ENCODE measurements at regions not wholly inside any gene's neighbourhood (a gene's known extent, or its start where the extent isn't known, plus 50 kb on each side); places are given as distances from the start of the nearest gene placed in this dataset.
A peak's percentile ranks its signal among the peaks of the same experiment; 100 is the strongest.
"Not testable (repeated sequence)": the region's sequence is repeated elsewhere in the genome, so short reads cannot be mapped to it uniquely, and the experiment has no call there.

DNA sequence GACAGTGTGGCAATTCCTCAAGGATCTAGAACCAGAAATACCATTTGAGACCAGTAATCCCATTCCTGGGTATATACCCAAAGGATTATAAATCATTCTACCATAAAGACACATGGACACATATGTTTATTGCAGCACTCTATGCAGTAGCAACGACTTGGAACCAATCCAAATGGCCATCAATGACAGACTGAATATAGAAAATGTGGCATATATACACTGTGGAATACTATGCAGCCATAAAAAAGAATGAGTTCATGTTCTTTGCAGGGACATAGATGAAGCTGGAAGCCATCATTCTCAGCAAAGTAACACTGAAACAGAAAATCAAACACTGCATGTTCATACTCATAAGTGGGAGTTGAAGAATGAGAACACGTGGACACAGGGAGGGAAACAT lies 91.7 kb downstream of the VPREB1 start:
- H3K36me3 ChIP-seq (ENCODE audit: control insufficient read depth, insufficient read depth, low read length); in situ Hi-C loops (cut with MboI); H3K4me2 ChIP-seq (ENCODE audit: insufficient read depth, low read length); H3K9ac ChIP-seq (ENCODE audit: insufficient read depth in 1 of 2, low read depth in 2 of 2, low read length in 2 of 2); ATAC-seq; H3K79me2 ChIP-seq (ENCODE audit: control insufficient read depth, insufficient read depth, low read length); H3K9me1 ChIP-seq (ENCODE audit: control insufficient read depth, insufficient read depth, low read length); H2AFZ ChIP-seq (ENCODE audit: low read depth, low read length); H3K9me3 ChIP-seq (replicated peaks; ENCODE audit: control insufficient read depth, insufficient read depth, low read depth, low read length); intact Hi-C loops (cut with micrococcal nuclease); BruUV-seq (replicated peaks); H3K4me3 ChIP-seq; CTCF ChIA-PET (ENCODE audit: low intra/inter-chr PET ratio); H4K20me1 ChIP-seq (replicated peaks; ENCODE audit: control insufficient read depth, insufficient read depth, low read length); H3K27ac ChIP-seq (ENCODE audit: extremely low read depth, low read depth, low read length); H3K4me1 ChIP-seq (replicated peaks in 1 of 2; ENCODE audit: control insufficient read depth in 2 of 2, insufficient read depth in 2 of 2, low read length in 2 of 2); FAIRE-seq; DNase-seq (ENCODE audit: extremely low read depth in 1 of 4, low spot score in 3 of 4); TF ChIP-seq ATF1 (CRISPR knock-in tag; IDR thresholded peaks at IDR 0.05): not testable (repeated sequence)
- H3K27me3 ChIP-seq (ENCODE audit: control insufficient read depth in 2 of 2, insufficient read depth in 2 of 2, low read length in 2 of 2), result peaks cover 9 to 16% of the 10 kb centered on the region in 2 experiments; a peak in 4 of 5 replicates
- POLR2A ChIA-PET, result interaction anchor here (0.9 to 2.3 kb wide), 2 partner anchors 8 to 606 kb away, joined by 3 to 6 read pairs; no protein-coding TSS in a partner anchor
- 1% methylated on average over 2 of the region's 2 CpGs for WGBS (ENCODE audit: insufficient coverage, low coverage, missing lambda C conversion rate)
- TF ChIP-seq KDM1A (IDR thresholded peaks at IDR 0.05) (peak; percentile 10 to 23; a peak in 1 of 4 replicates), ZNF3 (CRISPR knock-in tag; IDR thresholded peaks at IDR 0.05) (0 out of 2 replicates have a peak, but pooled peaks have one; percentile 17), ZNF780A (CRISPR knock-in tag; IDR thresholded peaks at IDR 0.05) (peak; percentile 14; the same call in 1 of the 2 replicates), BCOR (IDR thresholded peaks at IDR 0.05) (peak; percentile 46; the same call in 1 of the 2 replicates), ATF1 (tag; IDR thresholded peaks at IDR 0.05) (0 out of 2 replicates have a peak, but pooled peaks have one; percentile 1), TGIF2 (CRISPR knock-in tag; IDR thresholded peaks at IDR 0.05) (peak; percentile 32; the same call in 1 of the 2 replicates), MEIS2 (IDR thresholded peaks at IDR 0.05; ENCODE audit: partially characterized antibody) (peak; percentile 2), GTF2A2 (tag; IDR thresholded peaks at IDR 0.05) (0 out of 2 replicates have a peak, but pooled peaks have one; percentile 15), RBM25 (IDR thresholded peaks at IDR 0.05; ENCODE audit: low read depth, low read length, severe bottlenecking) (peak; percentile 75), NFIX (CRISPR knock-in tag; IDR thresholded peaks at IDR 0.05; ENCODE audit: low read depth) (peak; percentile 12; the same call in 1 of the 2 replicates), ZNF146 (CRISPR knock-in tag; IDR thresholded peaks at IDR 0.05; ENCODE audit: unreplicated experiment) (peak; percentile 98)
- TF ChIP-seq, protein P1, sequence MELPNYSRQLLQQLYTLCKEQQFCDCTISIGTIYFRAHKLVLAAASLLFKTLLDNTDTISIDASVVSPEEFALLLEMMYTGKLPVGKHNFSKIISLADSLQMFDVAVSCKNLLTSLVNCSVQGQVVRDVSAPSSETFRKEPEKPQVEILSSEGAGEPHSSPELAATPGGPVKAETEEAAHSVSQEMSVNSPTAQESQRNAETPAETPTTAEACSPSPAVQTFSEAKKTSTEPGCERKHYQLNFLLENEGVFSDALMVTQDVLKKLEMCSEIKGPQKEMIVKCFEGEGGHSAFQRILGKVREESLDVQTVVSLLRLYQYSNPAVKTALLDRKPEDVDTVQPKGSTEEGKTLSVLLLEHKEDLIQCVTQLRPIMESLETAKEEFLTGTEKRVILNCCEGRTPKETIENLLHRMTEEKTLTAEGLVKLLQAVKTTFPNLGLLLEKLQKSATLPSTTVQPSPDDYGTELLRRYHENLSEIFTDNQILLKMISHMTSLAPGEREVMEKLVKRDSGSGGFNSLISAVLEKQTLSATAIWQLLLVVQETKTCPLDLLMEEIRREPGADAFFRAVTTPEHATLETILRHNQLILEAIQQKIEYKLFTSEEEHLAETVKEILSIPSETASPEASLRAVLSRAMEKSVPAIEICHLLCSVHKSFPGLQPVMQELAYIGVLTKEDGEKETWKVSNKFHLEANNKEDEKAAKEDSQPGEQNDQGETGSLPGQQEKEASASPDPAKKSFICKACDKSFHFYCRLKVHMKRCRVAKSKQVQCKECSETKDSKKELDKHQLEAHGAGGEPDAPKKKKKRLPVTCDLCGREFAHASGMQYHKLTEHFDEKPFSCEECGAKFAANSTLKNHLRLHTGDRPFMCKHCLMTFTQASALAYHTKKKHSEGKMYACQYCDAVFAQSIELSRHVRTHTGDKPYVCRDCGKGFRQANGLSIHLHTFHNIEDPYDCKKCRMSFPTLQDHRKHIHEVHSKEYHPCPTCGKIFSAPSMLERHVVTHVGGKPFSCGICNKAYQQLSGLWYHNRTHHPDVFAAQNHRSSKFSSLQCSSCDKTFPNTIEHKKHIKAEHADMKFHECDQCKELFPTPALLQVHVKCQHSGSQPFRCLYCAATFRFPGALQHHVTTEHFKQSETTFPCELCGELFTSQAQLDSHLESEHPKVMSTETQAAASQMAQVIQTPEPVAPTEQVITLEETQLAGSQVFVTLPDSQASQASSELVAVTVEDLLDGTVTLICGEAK (IDR thresholded peaks at IDR 0.05), result not testable (repeated sequence)
- TF ChIP-seq, protein P1 (CRISPR knock-in tag; IDR thresholded peaks at IDR 0.05), result peak; percentile 49; the same call in 1 of the 2 replicates
- TF ChIP-seq, protein P2, sequence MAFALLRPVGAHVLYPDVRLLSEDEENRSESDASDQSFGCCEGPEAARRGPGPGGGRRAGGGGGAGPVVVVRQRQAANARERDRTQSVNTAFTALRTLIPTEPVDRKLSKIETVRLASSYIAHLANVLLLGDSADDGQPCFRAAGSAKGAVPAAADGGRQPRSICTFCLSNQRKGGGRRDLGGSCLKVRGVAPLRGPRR (CRISPR knock-in tag; IDR thresholded peaks at IDR 0.05), result peak; percentile 50; the same call in 1 of the 2 replicates
